ENCODE measurements at regions not wholly inside any gene's neighbourhood (a gene's known extent, or its start where the extent isn't known, plus 50 kb on each side); places are given as distances from the start of the nearest gene placed in this dataset.

GRCh38 chr6:10081075-10081474 lies 333.8 kb downstream of the TFAP2A start:
- ChIA-PET CTCF (no interaction called here), POLR2A (no interaction called here), RAD21 (ENCODE audit: low non-redundant PET in 1 of 2, low total read pairs in 2 of 2, uncharacterized antibody in 2 of 2, unreplicated experiment in 2 of 2) (no interaction called here)
- Histone ChIP-seq H3K4me3 (replicated peaks in 1 of 2; ENCODE audit: low read depth in 1 of 2, low read length in 2 of 2) (no peak overlapping the region), H4K20me1 (ENCODE audit: insufficient read depth) (no peaks in the 10 kb centered on the region), H2AFZ (ENCODE audit: low read depth, low read length, poor library complexity, severe bottlenecking) (no peak overlapping the region), H3K36me3 (ENCODE audit: control insufficient read depth in 1 of 2, insufficient read depth in 2 of 2, low read length in 2 of 2) (no peaks in the 10 kb centered on the region), H3K9me2 (ENCODE audit: insufficient read depth) (no peaks in the 10 kb centered on the region), H3K27ac (ENCODE audit: low read depth, low read length) (no peak overlapping the region), H3K9me3 (ENCODE audit: control insufficient read depth in 1 of 2, insufficient read depth in 1 of 2, low read depth in 1 of 2, low read length in 2 of 2) (no peaks in the 10 kb centered on the region), H3K27me3 (ENCODE audit: insufficient read depth, low read length) (no peaks in the 10 kb centered on the region), H3K79me2 (ENCODE audit: insufficient read depth, low read length) (no peaks in the 10 kb centered on the region), H3K4me2 (ENCODE audit: low read length) (no peak overlapping the region), H3K4me1 (ENCODE audit: control insufficient read depth in 1 of 2, insufficient read depth in 2 of 2, low read length in 2 of 2) (no peaks in the 10 kb centered on the region), H3K9ac (ENCODE audit: low read length) (no peak overlapping the region)
- DNase-seq (ENCODE audit: low read depth, low spot score): no peak
- TF ChIP-seq CEBPB (IDR thresholded peaks at IDR 0.05; ENCODE audit: low read depth): no peak
- TF ChIP-seq MAX (IDR thresholded peaks at IDR 0.05): no peak
- ATAC-seq: no peak
- intact Hi-C loops (cut with micrococcal nuclease): no loop called here
- BruUV-seq (replicated peaks): no TSS peak

GRCh38 chr6:10080561-10080960 lies 334.3 kb downstream of the TFAP2A start:
- TF ChIP-seq EZH2 (IDR thresholded peaks at IDR 0.05) (no peak), ZFX (IDR thresholded peaks at IDR 0.05) (no peak), ATF3 (IDR thresholded peaks at IDR 0.05) (no peak), SIN3A (IDR thresholded peaks at IDR 0.05; ENCODE audit: low read depth) (no peak), POLR2AphosphoS5 (IDR thresholded peaks at IDR 0.05; ENCODE audit: low read depth, low read length) (no peak), ZNF274 (IDR thresholded peaks at IDR 0.05; ENCODE audit: low read depth, low read length) (no peak), EZH2phosphoT487 (IDR thresholded peaks at IDR 0.05; ENCODE audit: borderline replicate concordance) (no peak)
- POLR2A ChIA-PET: no interaction called here
- no peaks in the 10 kb centered on the region for H3K27me3 ChIP-seq (ENCODE audit: insufficient read depth, low read length)
- CTCF ChIA-PET: no interaction called here
- H3K4me1 ChIP-seq (ENCODE audit: control insufficient read depth in 1 of 2, insufficient read depth in 2 of 2, low read length in 2 of 2): no peaks in the 10 kb centered on the region
- no TSS peak for BruUV-seq (replicated peaks)
- H3K9me2 ChIP-seq (ENCODE audit: insufficient read depth): no peaks in the 10 kb centered on the region
- DNase-seq (ENCODE audit: low read depth, low spot score) (no peak), ATAC-seq (no peak)
- H3K4me3 ChIP-seq (replicated peaks in 1 of 2; ENCODE audit: low read depth in 1 of 2, low read length in 2 of 2): no peak overlapping the region
- H3K36me3 ChIP-seq (ENCODE audit: control insufficient read depth in 1 of 2, insufficient read depth in 2 of 2, low read length in 2 of 2): no peaks in the 10 kb centered on the region
- H3K9ac ChIP-seq (ENCODE audit: low read length): no peak overlapping the region
- no peak overlapping the region for H3K4me2 ChIP-seq (ENCODE audit: low read length)
- H3K27ac ChIP-seq (ENCODE audit: low read depth, low read length): no peak overlapping the region
- H2AFZ ChIP-seq (ENCODE audit: low read depth, low read length, poor library complexity, severe bottlenecking): no peak overlapping the region
- intact Hi-C loops (cut with micrococcal nuclease): no loop called here
- H4K20me1 ChIP-seq (ENCODE audit: insufficient read depth): no peaks in the 10 kb centered on the region
- H3K79me2 ChIP-seq (ENCODE audit: insufficient read depth, low read length): no peaks in the 10 kb centered on the region
- no peaks in the 10 kb centered on the region for H3K9me3 ChIP-seq (ENCODE audit: control insufficient read depth in 1 of 2, insufficient read depth in 1 of 2, low read depth in 1 of 2, low read length in 2 of 2)
- RAD21 ChIA-PET (ENCODE audit: low non-redundant PET in 1 of 2, low total read pairs in 2 of 2, uncharacterized antibody in 2 of 2, unreplicated experiment in 2 of 2): no interaction called here
